SH-SY5Y (cell line): ENCODE measurements at regions not wholly inside any gene's neighbourhood (a gene's known extent, or its start where the extent isn't known, plus 50 kb on each side); places are given as distances from the start of the nearest gene placed in this dataset.

Experiments used
- GATA2 ChIP-seq: IDR thresholded peaks from 2 replicates; pipeline ENCODE4 v1.6.1; 2011; ENCODE audit warnings: mild to moderate bottlenecking, low read depth, low read length
- GATA3 ChIP-seq: IDR thresholded peaks from 2 replicates; pipeline ENCODE4 v1.6.1; 2011; ENCODE audit warnings: low read depth, mild to moderate bottlenecking, low read length, moderate library complexity

GRCh38 chr5:171688696-171689495 is 96.7 kb upstream of the SMIM23 start:
- no peak for TF ChIP-seq GATA3
- no peak for TF ChIP-seq GATA2

GRCh38 chr5:171689853-171690417 is 95.7 kb upstream of the SMIM23 start:
- TF ChIP-seq GATA2 (no peak), GATA3 (no peak)

- no peak for TF ChIP-seq GATA3
- no peak for TF ChIP-seq GATA2
These were observed 93.5 kb upstream of the SMIM23 start for GRCh38 chr5:171692107-171692506.

- TF ChIP-seq GATA3 (no peak), GATA2 (no peak)
These were observed 92.7 kb upstream of the SMIM23 start for GRCh38 chr5:171692936-171693335.

- TF ChIP-seq GATA2, result no peak
- no peak for TF ChIP-seq GATA3
These were observed 92.2 kb upstream of the SMIM23 start for GRCh38 chr5:171693412-171693811.

- TF ChIP-seq GATA3 (no peak), GATA2 (no peak)
These were observed 89.8 kb upstream of the SMIM23 start for GRCh38 chr5:171695804-171696203.

GRCh38 chr5:171697221-171698102 is 88.2 kb upstream of the SMIM23 start:
- TF ChIP-seq GATA2, result no peak
- TF ChIP-seq GATA3, result no peak

- TF ChIP-seq GATA2 (no peak), GATA3 (no peak)
These were observed 85.2 kb upstream of the SMIM23 start for GRCh38 chr5:171700318-171700912.

GRCh38 chr5:171701100-171701541 is 84.5 kb upstream of the SMIM23 start:
- TF ChIP-seq GATA3, result no peak
- TF ChIP-seq GATA2, result no peak

- TF ChIP-seq GATA2 (no peak), GATA3 (no peak)
These were observed 83.4 kb upstream of the SMIM23 start for GRCh38 chr5:171702135-171702770.

GRCh38 chr5:171703146-171703545 is 82.5 kb upstream of the SMIM23 start:
- TF ChIP-seq GATA2 (no peak), GATA3 (no peak)

- TF ChIP-seq GATA3, result no peak
- no peak for TF ChIP-seq GATA2
These were observed 80.6 kb upstream of the SMIM23 start for GRCh38 chr5:171705036-171705435.

GRCh38 chr5:171705830-171706468 is 79.7 kb upstream of the SMIM23 start:
- no peak for TF ChIP-seq GATA2
- TF ChIP-seq GATA3, result no peak
